ENCODE measurements at regions not wholly inside any gene's neighbourhood (a gene's known extent, or its start where the extent isn't known, plus 50 kb on each side); places are given as distances from the start of the nearest gene placed in this dataset.

GRCh38 chr9:78644359-78644758, 347.4 kb downstream of the PSAT1 start:
- TF ChIP-seq POLR2A (IDR thresholded peaks at IDR 0.05) (no peak), CTCF (IDR thresholded peaks at IDR 0.05) (no peak), EP300 (IDR thresholded peaks at IDR 0.05; ENCODE audit: low read depth) (no peak)

Data from transverse colon (tissue), 3 donors.